AG09319 (cell line): ENCODE measurements at regions not wholly inside any gene's neighbourhood (a gene's known extent, or its start where the extent isn't known, plus 50 kb on each side); places are given as distances from the start of the nearest gene placed in this dataset.

Experiments
- DNase-seq: peaks from one replicate; pipeline ENCODE4 v3.0.0-alpha.2; 2010; ENCODE audit warnings: low read depth; ENCODE audit errors: extremely low read depth
- CTCF ChIP-seq: IDR thresholded peaks from 2 replicates; pipeline ENCODE4 v1.5.1; 2011; ENCODE audit warnings: low read depth, mild to moderate bottlenecking, inconsistent platforms, low read length, moderate library complexity

DNA sequence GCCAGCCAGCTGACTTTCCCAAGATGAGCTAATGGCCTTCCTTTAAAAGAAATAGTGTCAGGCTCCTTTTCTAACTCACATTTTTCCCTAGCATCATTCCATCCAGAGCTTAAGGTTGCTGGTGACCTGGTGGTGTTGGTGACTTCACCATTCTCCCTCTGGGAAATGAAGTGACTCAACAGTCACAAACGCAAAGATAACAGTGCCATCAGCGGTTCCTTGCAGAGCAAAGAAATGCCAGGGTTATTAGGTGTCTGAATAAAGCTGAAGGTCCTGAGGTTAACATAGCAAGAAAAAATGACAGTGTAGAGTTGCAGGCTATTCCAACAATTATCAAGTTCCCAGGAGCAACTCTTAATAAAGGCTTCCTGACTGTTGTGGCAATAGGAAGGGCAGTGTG is 111.8 kb upstream of the SLC44A1 start:
- TF ChIP-seq CTCF = no peak
- no peak for DNase-seq

- no peak for DNase-seq
- no peak for TF ChIP-seq CTCF
These were observed 106.1 kb upstream of the SLC44A1 start for GRCh38 chr9:105138306-105138801.

DNA sequence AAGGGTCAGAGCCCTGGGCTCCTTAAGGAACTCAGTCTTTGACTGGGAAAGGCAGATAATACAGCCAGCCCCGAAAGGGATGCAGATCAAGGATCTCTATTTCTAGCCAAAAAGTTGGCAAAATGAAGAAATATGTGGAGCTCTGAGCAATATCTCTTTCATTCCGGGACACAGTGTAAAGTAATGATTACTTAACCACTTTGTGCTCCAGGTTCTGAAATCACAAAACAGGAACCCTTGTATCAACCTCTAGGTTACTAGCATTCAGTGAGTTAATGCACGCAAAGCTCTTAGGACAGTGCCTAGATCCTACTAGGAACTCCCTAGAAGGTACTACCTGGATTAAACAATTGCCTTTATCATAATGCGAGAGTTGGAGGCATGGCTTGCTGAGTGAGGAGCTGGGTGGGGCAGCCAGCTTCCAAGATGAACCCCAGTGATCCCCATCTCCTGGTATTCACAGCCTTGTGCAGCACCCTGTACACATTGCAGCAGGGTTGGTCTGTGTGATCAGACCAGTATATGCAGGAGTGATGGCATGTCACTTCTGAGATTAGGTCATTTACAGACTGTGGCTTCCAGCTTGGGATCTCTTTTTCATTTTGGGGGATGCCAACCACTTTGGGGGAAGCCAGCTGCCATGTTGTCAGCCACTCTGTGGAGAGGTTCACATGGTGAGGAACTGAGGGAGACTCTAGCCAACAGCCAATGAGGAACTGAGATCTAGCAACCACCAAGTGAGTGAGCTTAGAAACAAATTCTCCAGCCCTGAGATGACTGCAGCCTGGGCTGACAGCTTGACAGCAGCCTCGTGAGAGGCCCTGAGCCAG is 103.1 kb upstream of the SLC44A1 start:
- DNase-seq = no peak
- TF ChIP-seq CTCF = no peak

GRCh38 chr9:105141976-105142250 is 102.5 kb upstream of the SLC44A1 start:
- TF ChIP-seq CTCF = no peak
- no peak for DNase-seq

GRCh38 chr9:105142406-105143135 is 101.9 kb upstream of the SLC44A1 start:
- no peak for DNase-seq
- TF ChIP-seq CTCF = no peak

DNA sequence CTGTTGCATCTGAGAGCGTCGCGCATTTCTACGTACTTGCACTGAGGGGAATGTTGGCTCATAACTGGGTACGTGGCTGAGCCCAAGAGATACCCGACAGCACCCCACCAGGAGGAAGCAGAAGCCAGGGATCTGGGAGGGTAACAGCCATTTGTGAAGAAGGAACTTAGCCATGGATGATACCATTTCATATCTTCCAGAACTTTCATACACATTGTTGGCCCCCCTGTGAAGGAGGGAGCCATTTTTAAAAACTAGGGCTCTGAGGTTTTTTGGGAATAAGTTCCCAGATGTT is 101.4 kb upstream of the SLC44A1 start:
- TF ChIP-seq CTCF = no peak
- no peak for DNase-seq

DNA sequence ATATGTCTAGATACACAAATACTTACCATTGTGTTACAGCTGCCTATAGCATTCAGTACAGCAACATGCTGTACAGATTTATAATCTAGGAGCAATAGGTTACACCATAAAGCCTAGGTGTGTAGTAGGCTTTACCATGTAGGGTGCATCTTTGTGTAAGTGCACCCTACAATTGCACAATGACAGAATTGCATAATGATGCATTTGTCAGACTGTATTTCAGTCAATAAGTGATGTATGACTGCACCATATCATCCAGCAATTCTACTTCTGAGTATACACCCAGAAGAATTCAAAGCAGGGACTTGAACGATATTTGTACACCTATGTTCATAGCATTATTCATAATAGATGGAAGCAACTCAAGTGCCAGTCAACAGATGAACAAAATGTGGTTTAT is 100.4 kb upstream of the SLC44A1 start:
- no peak for DNase-seq

More for the DNA sequence above, 100.4 kb upstream of the SLC44A1 start:
- no peak for TF ChIP-seq CTCF
